ENCODE measurements at regions not wholly inside any gene's neighbourhood (a gene's known extent, or its start where the extent isn't known, plus 50 kb on each side); places are given as distances from the start of the nearest gene placed in this dataset.

- TF ChIP-seq, protein P1, sequence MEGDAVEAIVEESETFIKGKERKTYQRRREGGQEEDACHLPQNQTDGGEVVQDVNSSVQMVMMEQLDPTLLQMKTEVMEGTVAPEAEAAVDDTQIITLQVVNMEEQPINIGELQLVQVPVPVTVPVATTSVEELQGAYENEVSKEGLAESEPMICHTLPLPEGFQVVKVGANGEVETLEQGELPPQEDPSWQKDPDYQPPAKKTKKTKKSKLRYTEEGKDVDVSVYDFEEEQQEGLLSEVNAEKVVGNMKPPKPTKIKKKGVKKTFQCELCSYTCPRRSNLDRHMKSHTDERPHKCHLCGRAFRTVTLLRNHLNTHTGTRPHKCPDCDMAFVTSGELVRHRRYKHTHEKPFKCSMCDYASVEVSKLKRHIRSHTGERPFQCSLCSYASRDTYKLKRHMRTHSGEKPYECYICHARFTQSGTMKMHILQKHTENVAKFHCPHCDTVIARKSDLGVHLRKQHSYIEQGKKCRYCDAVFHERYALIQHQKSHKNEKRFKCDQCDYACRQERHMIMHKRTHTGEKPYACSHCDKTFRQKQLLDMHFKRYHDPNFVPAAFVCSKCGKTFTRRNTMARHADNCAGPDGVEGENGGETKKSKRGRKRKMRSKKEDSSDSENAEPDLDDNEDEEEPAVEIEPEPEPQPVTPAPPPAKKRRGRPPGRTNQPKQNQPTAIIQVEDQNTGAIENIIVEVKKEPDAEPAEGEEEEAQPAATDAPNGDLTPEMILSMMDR (conservative IDR thresholded peaks at IDR 0.05) = no peak
- TF ChIP-seq EZH2 (IDR thresholded peaks at IDR 0.05; ENCODE audit: low read depth) = no peak
These were observed 113.2 kb upstream of the STX18 start for GRCh38 chr4:4655011-4655410.

Measured in PC-9 (cell line).